IMR-90 (cell line): ENCODE measurements at regions not wholly inside any gene's neighbourhood (a gene's known extent, or its start where the extent isn't known, plus 50 kb on each side); places are given as distances from the start of the nearest gene placed in this dataset.

Source experiments
- ATAC-seq: fragments of 200-7000 bp; cut with Tn5 transposase; 2 replicates; pipeline ENCODE4 v1.9.1; 2020; ENCODE audit warnings: low read depth, mild to moderate bottlenecking, moderate library complexity
- BruUV-seq: library from RNA; stranded (reverse); fragments of 400-500 nt; replicated peaks from 2 replicates; lab custom pipeline; 2021; lab: Mats Ljungman, UMichigan
- CTCF ChIA-PET: fragments of 300-600 bp; formaldehyde crosslinking; extraction: SDS; loops from one replicate; lab custom pipeline; 2021; ENCODE audit warnings: antibody characterized with exemption; lab: Yijun Ruan, JAX
- POLR2A ChIA-PET: fragments of 300-600 bp; sonication (Branson Sonifier 250); formaldehyde crosslinking; loops from one replicate; lab custom pipeline; 2022; ENCODE audit warnings: antibody characterized with exemption; ENCODE audit not compliant: unreplicated experiment; lab: Charles Lee
- DNase-seq: peaks from one replicate; pipeline ENCODE4 v3.0.0; 2013
- H2AFZ ChIP-seq: replicated peaks from 2 replicates; pipeline ENCODE3; 2013; ENCODE audit warnings: low read length, mild to moderate bottlenecking; ENCODE audit not compliant: poor library complexity
- H2AK5ac ChIP-seq: 2 replicates; pipeline ENCODE4 v1.6.1; 2013; ENCODE audit warnings: low read depth, low read length, inconsistent platforms
- H2AK9ac ChIP-seq: replicated peaks from 2 replicates; pipeline ENCODE3; 2013; ENCODE audit warnings: mild to moderate bottlenecking, low read depth, low read length, moderate library complexity; ENCODE audit not compliant: poor library complexity
- H2BK120ac ChIP-seq: 2 replicates; pipeline ENCODE4 v1.6.1; 2013; ENCODE audit warnings: low read depth, low read length, inconsistent platforms
- H2BK15ac ChIP-seq: 3 replicates; pipeline ENCODE4 v1.6.1; 2013; ENCODE audit warnings: low read depth, low read length, inconsistent platforms
- H2BK20ac ChIP-seq: 2 replicates; pipeline ENCODE4 v1.6.1; 2013; ENCODE audit warnings: low read depth, mild to moderate bottlenecking, inconsistent platforms, low read length, moderate library complexity
- H2BK5ac ChIP-seq: 2 replicates; pipeline ENCODE4 v1.6.1; 2013; ENCODE audit warnings: mild to moderate bottlenecking, low read depth, low read length, inconsistent platforms; ENCODE audit not compliant: poor library complexity, severe bottlenecking
- H3K14ac ChIP-seq: replicated peaks from 2 replicates; pipeline ENCODE4 v1.6.1; 2013; ENCODE audit warnings: low read depth, low read length, inconsistent platforms
- H3K18ac ChIP-seq: 2 replicates; pipeline ENCODE4 v1.6.1; 2013; ENCODE audit warnings: low read depth, low read length, control low read depth
- H3K23ac ChIP-seq: 2 replicates; pipeline ENCODE4 v1.6.1; 2013; ENCODE audit warnings: low read depth, low read length, inconsistent platforms
- H3K27ac ChIP-seq: 2 replicates; pipeline ENCODE4 v1.5.1; 2013; ENCODE audit warnings: mild to moderate bottlenecking, control low read depth, low read length; ENCODE audit not compliant: insufficient read depth
- H3K27me3 ChIP-seq: 2 replicates; pipeline ENCODE4 v1.6.1; 2013; ENCODE audit warnings: low read length; ENCODE audit not compliant: control insufficient read depth, insufficient read depth
- H3K36me3 ChIP-seq: 2 replicates; pipeline ENCODE4 v1.6.1; 2013; ENCODE audit warnings: low read length, mixed read lengths; ENCODE audit not compliant: control insufficient read depth, insufficient read depth
- H3K4ac ChIP-seq: 2 replicates; pipeline ENCODE4 v1.6.1; 2013; ENCODE audit warnings: low read depth, low read length, inconsistent platforms
- H3K4me1 ChIP-seq: 2 replicates; pipeline ENCODE4 v1.6.1; 2013; ENCODE audit warnings: low read length, mixed read lengths; ENCODE audit not compliant: control insufficient read depth, insufficient read depth
- H3K4me2 ChIP-seq: 2 replicates; pipeline ENCODE4 v1.6.1; 2013; ENCODE audit warnings: low read depth, mild to moderate bottlenecking, control low read depth, low read length, moderate library complexity
- H3K4me3 ChIP-seq: 2 replicates; pipeline ENCODE4 v1.5.1; 2013; ENCODE audit warnings: low read depth, mild to moderate bottlenecking, control low read depth, low read length, moderate library complexity; ENCODE audit not compliant: insufficient read depth
- H3K56ac ChIP-seq: 2 replicates; pipeline ENCODE4 v1.6.1; 2013; ENCODE audit warnings: low read length, inconsistent platforms; ENCODE audit not compliant: insufficient read depth; ENCODE audit errors: extremely low read depth
- H3K79me1 ChIP-seq, 2 experiments: 2 replicates each; pipeline ENCODE4 v1.6.1; 2013; ENCODE audit warnings: low read length in 2 of 2, inconsistent platforms in 1 of 2, low read depth in 1 of 2
- H3K9ac ChIP-seq: 2 replicates; pipeline ENCODE4 v1.6.1; 2013; ENCODE audit warnings: low read depth, low read length, control low read depth
- H3K9me1 ChIP-seq: 2 replicates; pipeline ENCODE4 v1.6.1; 2013; ENCODE audit warnings: low read length, inconsistent platforms; ENCODE audit not compliant: insufficient read depth
- H3K9me3 ChIP-seq: 2 replicates; pipeline ENCODE4 v1.6.1; 2013; ENCODE audit warnings: low read length; ENCODE audit not compliant: control insufficient read depth, insufficient read depth
- H4K20me1 ChIP-seq: 2 replicates; pipeline ENCODE4 v1.6.1; 2013; ENCODE audit warnings: low read length, inconsistent platforms; ENCODE audit not compliant: insufficient read depth
- H4K5ac ChIP-seq: 2 replicates; pipeline ENCODE4 v1.6.1; 2013; ENCODE audit warnings: mild to moderate bottlenecking, low read depth, low read length, control low read depth
- H4K8ac ChIP-seq, 2 experiments: 2 replicates each; pipeline ENCODE4 v1.6.1; 2013; ENCODE audit warnings: low read depth in 2 of 2, low read length in 2 of 2, control low read depth in 1 of 2, inconsistent platforms in 1 of 2
- H4K91ac ChIP-seq: 2 replicates; pipeline ENCODE4 v1.6.1; 2013; ENCODE audit warnings: low read depth, low read length, inconsistent platforms; ENCODE audit not compliant: insufficient read depth
- CEBPB ChIP-seq: IDR thresholded peaks from 2 replicates; pipeline ENCODE4 v1.6.1; 2012; ENCODE audit warnings: low read depth, low read length, improper control_type of control experiment
- CHD1 ChIP-seq: IDR thresholded peaks from 2 replicates; pipeline ENCODE4 v1.6.1; 2012; ENCODE audit warnings: low read depth, low read length, improper control_type of control experiment
- ELK1 ChIP-seq: fragments of 150-350 bp; IDR thresholded peaks from 2 replicates; pipeline ENCODE4 v1.6.1; 2016; ENCODE audit warnings: low read depth, mild to moderate bottlenecking, low read length, moderate library complexity, borderline replicate concordance
- FOS ChIP-seq: fragments of 150-350 bp; IDR thresholded peaks from 2 replicates; pipeline ENCODE4 v1.6.1; 2016; ENCODE audit warnings: low read depth, low read length
- MAZ ChIP-seq: IDR thresholded peaks from 2 replicates; pipeline ENCODE4 v1.6.1; 2012; ENCODE audit warnings: low read depth, mild to moderate bottlenecking, low read length, improper control_type of control experiment, moderate library complexity, borderline replicate concordance
- RAD21 ChIP-seq: IDR thresholded peaks from 2 replicates; pipeline ENCODE4 v1.6.1; 2012; ENCODE audit warnings: low read length, improper control_type of control experiment
- SMC3 ChIP-seq: fragments of 150-350 bp; IDR thresholded peaks from 2 replicates; pipeline ENCODE4 v1.6.1; 2016; ENCODE audit warnings: low read depth, mild to moderate bottlenecking, antibody characterized with exemption, low read length, moderate library complexity
- WGBS, 2 experiments: methylation state at CpG; one replicate each; pipeline versions ENCODE4 v1.1.5 to v1.1.7; 2013; ENCODE audit warnings: missing lambda C conversion rate in 2 of 2; ENCODE audit not compliant: insufficient read length in 1 of 2; ENCODE audit errors: extremely low coverage in 2 of 2; 5-methylcytosine and 5-hydroxymethylcytosine counted together
- dilution Hi-C: fragments of 300-500 bp; cut with HindIII; formaldehyde crosslinking; loops from one replicate; pipeline ENCODE4 v1.14.3; 2018; ENCODE audit warnings: low sequenced_read_pairs; ENCODE audit not compliant: unreplicated experiment
- in situ Hi-C: fragments of 300-500 bp; cut with MboI; formaldehyde crosslinking; loops from 3 replicates; pipeline ENCODE4 v1.14.3; 2019; ENCODE audit warnings: low sequenced_read_pairs, inconsistent platforms, mixed read lengths
- intact Hi-C: fragments of 100-400 bp; cut with micrococcal nuclease; formaldehyde crosslinking; loops from 2 replicates; pipeline ENCODE4 v1.10.0; 2022

GRCh38 chr6:51513891-51514747 lies 573.3 kb downstream of the PKHD1 start:
- no peak for DNase-seq
- no peak overlapping the region for H2BK120ac ChIP-seq
- H3K4me2 ChIP-seq, result no peak overlapping the region
- no peak overlapping the region for H4K91ac ChIP-seq
- ATAC-seq, result no peak
- WGBS, 2 experiments, result 40% methylated on average over 3 of the region's 13 CpGs; no CpG with 5 or more reads in 1 of the 2 experiments
- H3K9ac ChIP-seq, result no peak overlapping the region
- H3K27ac ChIP-seq, result no peak overlapping the region
- no peaks in the 10 kb centered on the region for H3K27me3 ChIP-seq
- no peaks in the 10 kb centered on the region for H3K36me3 ChIP-seq
- TF ChIP-seq CHD1 (no peak), CEBPB (no peak), RAD21 (no peak), MAZ (no peak), SMC3 (no peak), FOS (no peak), ELK1 (no peak)
- dilution Hi-C loops (no loop called here), in situ Hi-C loops (no loop called here), intact Hi-C loops (no loop called here)
- no peak overlapping the region for H3K18ac ChIP-seq
- H3K4me1 ChIP-seq, result no peaks in the 10 kb centered on the region
- no peak overlapping the region for H4K8ac ChIP-seq
- no peak overlapping the region for H2AK9ac ChIP-seq
- H3K9me3 ChIP-seq, result 0 out of 2 replicates have a peak, but pooled peaks cover 2% of the 10 kb centered on the region
- H3K14ac ChIP-seq, result no peak overlapping the region
- no peak overlapping the region for H3K4ac ChIP-seq
- no peak overlapping the region for H2BK15ac ChIP-seq
- no peak overlapping the region for H2BK20ac ChIP-seq
- H3K4me3 ChIP-seq, result no peak overlapping the region
- no peak overlapping the region for H2AFZ ChIP-seq
- H2AK5ac ChIP-seq, result no peak overlapping the region
- H2BK5ac ChIP-seq, result no peak overlapping the region
- POLR2A ChIA-PET, result no interaction called here
- no peak overlapping the region for H3K23ac ChIP-seq
- H3K79me1 ChIP-seq, result no peaks in the 10 kb centered on the region
- H3K9me1 ChIP-seq, result no peaks in the 10 kb centered on the region
- H4K5ac ChIP-seq, result no peak overlapping the region
- no peaks in the 10 kb centered on the region for H4K20me1 ChIP-seq
- H3K56ac ChIP-seq, result no peak overlapping the region
- CTCF ChIA-PET, result no interaction called here
- no TSS peak for BruUV-seq
